Ishikawa (cell line): ENCODE measurements at regions not wholly inside any gene's neighbourhood (a gene's known extent, or its start where the extent isn't known, plus 50 kb on each side); places are given as distances from the start of the nearest gene placed in this dataset.

ENCODE experiments used
- CEBPB ChIP-seq: IDR thresholded peaks from 2 replicates; pipeline ENCODE4 v1.6.1; 2012
- CREB1 ChIP-seq: IDR thresholded peaks from 2 replicates; pipeline ENCODE4 v1.6.1; 2012; ENCODE audit warnings: low read depth
- EGR1 ChIP-seq: IDR thresholded peaks from 2 replicates; pipeline ENCODE4 v1.6.1; 2012
- EP300 ChIP-seq: IDR thresholded peaks from 2 replicates; pipeline ENCODE4 v1.6.1; 2012; ENCODE audit warnings: borderline replicate concordance
- FOXM1 ChIP-seq: IDR thresholded peaks from 2 replicates; pipeline ENCODE4 v1.6.1; 2012; ENCODE audit warnings: low read depth, borderline replicate concordance
- MAX ChIP-seq: IDR thresholded peaks from 2 replicates; pipeline ENCODE4 v1.6.1; 2012
- NFIC ChIP-seq: IDR thresholded peaks from 2 replicates; pipeline ENCODE4 v1.6.1; 2012
- RAD21 ChIP-seq: IDR thresholded peaks from 2 replicates; pipeline ENCODE4 v1.6.1; 2012; ENCODE audit warnings: low read depth
- REST ChIP-seq: IDR thresholded peaks from 2 replicates; pipeline ENCODE4 v1.6.1; 2012; ENCODE audit warnings: low read depth, mild to moderate bottlenecking
- TAF1 ChIP-seq: IDR thresholded peaks from 2 replicates; pipeline ENCODE4 v1.6.1; 2012; ENCODE audit warnings: low read depth, mild to moderate bottlenecking
- TCF12 ChIP-seq: IDR thresholded peaks from 2 replicates; pipeline ENCODE4 v1.6.1; 2012; ENCODE audit warnings: low read depth
- TEAD4 ChIP-seq: IDR thresholded peaks from 2 replicates; pipeline ENCODE4 v1.6.1; 2012
- USF1 ChIP-seq: IDR thresholded peaks from 2 replicates; pipeline ENCODE4 v1.6.1; 2012
- YY1 ChIP-seq: IDR thresholded peaks from 2 replicates; pipeline ENCODE4 v1.6.1; 2012; ENCODE audit warnings: low read depth
- ZBTB7A ChIP-seq: IDR thresholded peaks from 2 replicates; pipeline ENCODE4 v1.6.1; 2012; ENCODE audit warnings: low read depth

GRCh38 chrX:151796576-151796975, 62.0 kb downstream of the CNGA2 start:
- no peak for TF ChIP-seq EP300
- no peak for TF ChIP-seq USF1
- TF ChIP-seq CREB1: no peak
- TF ChIP-seq REST: no peak
- TF ChIP-seq ZBTB7A: no peak
- no peak for TF ChIP-seq RAD21
- TF ChIP-seq TEAD4: no peak
- TF ChIP-seq MAX: no peak
- TF ChIP-seq TCF12: no peak
- TF ChIP-seq NFIC: no peak
- no peak for TF ChIP-seq FOXM1
- TF ChIP-seq EGR1: no peak
- no peak for TF ChIP-seq YY1
- no peak for TF ChIP-seq TAF1

GRCh38 chrX:151801980-151802379, 67.4 kb downstream of the CNGA2 start:
- TF ChIP-seq RAD21: peak; percentile 50
- TF ChIP-seq ZBTB7A: no peak

GRCh38 chrX:151806967-151807540, 72.5 kb downstream of the CNGA2 start:
- TF ChIP-seq TAF1 (no peak), CREB1 (no peak), CEBPB (no peak), REST (no peak), NFIC (no peak), EP300 (no peak), YY1 (no peak), FOXM1 (no peak), RAD21 (no peak), USF1 (no peak), MAX (no peak), TCF12 (no peak), EGR1 (no peak), TEAD4 (no peak), ZBTB7A (no peak)

GRCh38 chrX:151812661-151813060, 78.1 kb downstream of the CNGA2 start:
- TF ChIP-seq TAF1: no peak
- TF ChIP-seq RAD21: no peak
- TF ChIP-seq TCF12: no peak
- no peak for TF ChIP-seq USF1
- no peak for TF ChIP-seq ZBTB7A
- TF ChIP-seq EGR1: no peak
- TF ChIP-seq NFIC: no peak
- TF ChIP-seq FOXM1: no peak
- TF ChIP-seq CEBPB: no peak
- no peak for TF ChIP-seq YY1
- TF ChIP-seq MAX: no peak
- TF ChIP-seq TEAD4: no peak
- TF ChIP-seq REST: no peak
- TF ChIP-seq CREB1: no peak
- no peak for TF ChIP-seq EP300
